GM21423 (cell line): ENCODE measurements at regions not wholly inside any gene's neighbourhood (a gene's known extent, or its start where the extent isn't known, plus 50 kb on each side); places are given as distances from the start of the nearest gene placed in this dataset.
"Not testable (repeated sequence)": the region's sequence is repeated elsewhere in the genome, so short reads cannot be mapped to it uniquely, and the experiment has no call there.

Source experiments
- ATAC-seq: cut with Tn5 transposase; IDR thresholded peaks from one replicate; pipeline ENCODE4 v1.9.1; 2021; ENCODE audit warnings: mild to moderate bottlenecking, moderate library complexity; ENCODE audit not compliant: unreplicated experiment

DNA sequence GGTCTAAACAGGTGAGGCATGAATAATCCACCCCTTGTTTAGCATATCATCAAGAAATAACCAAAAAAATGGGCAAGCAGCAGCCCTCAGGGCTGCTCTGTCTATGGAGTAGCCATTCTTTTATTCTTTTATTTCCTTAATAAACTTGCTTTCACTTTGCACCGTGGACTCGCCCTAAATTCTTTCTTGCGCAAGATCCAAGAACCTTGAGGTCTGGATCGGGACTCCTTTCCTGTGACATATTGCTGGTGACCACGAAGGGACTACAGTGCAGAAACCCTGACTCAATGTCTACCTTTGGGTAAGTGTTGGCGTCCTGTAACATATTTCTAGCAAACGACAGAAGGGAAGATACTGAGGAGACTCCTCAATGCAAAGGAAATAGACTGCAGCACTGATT is 1099.2 kb downstream of the FAM181B start:
- no peak for ATAC-seq

DNA sequence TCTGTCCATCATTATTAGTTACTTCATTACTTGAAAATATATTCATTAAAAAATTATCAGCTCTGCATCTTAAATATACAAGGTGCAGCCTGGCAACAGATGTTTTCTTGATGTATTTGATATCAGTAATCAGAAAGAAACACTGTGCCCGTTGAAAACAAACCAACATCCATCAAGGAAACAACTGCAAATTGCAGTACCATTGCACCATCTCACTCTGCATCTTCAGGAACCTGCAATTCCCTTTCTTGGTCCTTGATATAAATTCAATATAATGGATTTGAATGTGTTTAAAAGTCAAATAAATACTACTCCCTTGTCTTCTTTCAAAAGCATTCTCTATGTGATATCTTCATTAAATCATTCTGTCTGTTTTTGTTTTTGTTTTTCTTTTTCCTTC is 1131.2 kb downstream of the FAM181B start:
- ATAC-seq = no peak

- no peak for ATAC-seq
These were observed 1137.0 kb downstream of the FAM181B start for GRCh38 chr11:81596704-81597103.

DNA sequence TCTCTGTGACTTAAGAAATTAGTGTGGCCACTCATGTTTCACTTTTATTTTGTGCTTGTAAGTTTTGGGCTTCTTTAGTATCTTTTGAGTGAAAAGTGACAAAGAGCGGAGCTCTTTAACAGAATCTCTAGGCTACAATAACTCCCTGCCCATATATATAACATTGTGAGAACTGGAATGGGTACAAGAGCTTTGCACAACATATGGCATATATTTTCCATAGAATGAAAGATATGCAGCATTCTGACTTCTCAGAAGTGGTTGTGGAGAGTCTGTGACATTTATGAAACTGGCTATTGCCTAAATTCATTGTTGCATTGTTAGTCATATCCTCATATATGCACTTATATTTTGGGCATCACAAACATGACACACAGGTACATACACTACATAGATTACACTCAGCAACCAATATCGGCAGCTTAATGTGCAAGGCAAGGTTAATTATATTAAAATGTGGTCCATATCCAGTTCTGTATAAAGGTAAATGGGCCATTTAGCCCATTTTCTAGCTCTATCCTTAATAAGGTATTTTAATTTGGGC is 1148.2 kb downstream of the FAM181B start:
- no peak for ATAC-seq

- no peak for ATAC-seq
These were observed 1154.3 kb downstream of the FAM181B start for GRCh38 chr11:81579339-81579738.

DNA sequence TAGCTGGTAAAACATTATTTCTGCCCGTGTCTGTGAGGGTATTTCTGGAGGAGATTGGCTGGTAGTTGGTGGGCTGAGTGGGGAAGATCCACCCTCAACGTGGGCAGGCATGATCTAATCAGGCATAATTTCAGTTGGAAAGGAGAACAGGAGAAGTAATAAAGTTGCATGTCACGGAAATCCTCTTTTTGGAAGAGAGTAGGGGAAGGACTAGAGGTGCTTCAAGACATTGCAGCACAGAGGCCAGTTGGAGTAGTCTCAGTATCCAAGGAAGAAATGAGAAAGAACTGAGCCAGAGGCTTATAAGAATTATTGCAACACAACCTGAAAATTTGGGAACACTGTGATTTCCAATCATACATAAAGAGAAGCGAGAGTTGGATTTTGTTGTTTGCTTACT is 1155.1 kb downstream of the FAM181B start:
- no peak for ATAC-seq

- no peak for ATAC-seq
These were observed 1159.4 kb downstream of the FAM181B start for GRCh38 chr11:81574301-81574700.

- ATAC-seq = no peak
These were observed 1160.3 kb downstream of the FAM181B start for GRCh38 chr11:81573367-81573766.

GRCh38 chr11:81570669-81571068 is 1163.0 kb downstream of the FAM181B start:
- no peak for ATAC-seq

- ATAC-seq = no peak
These were observed 1163.7 kb downstream of the FAM181B start for GRCh38 chr11:81569999-81570398.

DNA sequence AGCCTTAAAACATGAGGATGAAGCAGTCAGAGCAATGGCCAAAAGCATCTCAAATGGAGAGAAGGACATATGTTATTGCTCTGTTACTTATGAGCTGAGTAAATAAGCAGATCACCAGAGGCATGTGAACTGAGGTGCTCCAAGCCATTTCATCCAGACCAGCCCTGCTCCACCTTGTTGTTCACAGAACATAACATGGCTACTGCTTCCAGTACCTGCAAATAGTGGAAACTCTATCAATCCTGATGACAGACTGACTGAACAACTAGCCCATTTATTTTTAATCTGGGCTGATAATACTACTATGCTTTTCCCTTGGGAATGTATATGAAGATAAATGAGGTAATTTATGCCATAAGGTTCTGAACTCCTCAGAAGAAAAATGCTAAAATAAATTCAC is 1164.7 kb downstream of the FAM181B start:
- no peak for ATAC-seq

GRCh38 chr11:81548123-81548522 is 1185.5 kb downstream of the FAM181B start:
- ATAC-seq = no peak

DNA sequence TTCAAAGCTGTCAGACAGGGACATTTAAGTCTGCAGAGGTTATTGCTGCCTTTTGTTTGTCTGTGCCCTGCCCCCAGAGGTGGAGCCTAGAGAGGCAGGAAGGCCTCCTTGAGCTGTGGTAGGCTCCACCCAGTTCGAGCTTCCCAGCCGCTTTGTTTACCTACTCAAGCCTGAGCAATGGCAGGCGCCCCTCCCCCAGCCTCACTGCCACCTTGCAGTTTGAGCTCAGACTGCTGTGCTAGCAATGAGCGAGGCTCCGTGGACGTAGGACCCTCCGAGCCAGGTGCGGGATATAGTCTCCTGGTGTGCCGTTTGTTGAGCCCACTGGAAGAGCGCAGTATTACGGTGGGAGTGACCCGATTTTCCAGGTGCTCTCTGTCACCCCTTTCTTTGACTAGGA is 1193.9 kb downstream of the FAM181B start:
- ATAC-seq = not testable (repeated sequence)

GRCh38 chr11:81515566-81515965 is 1218.1 kb downstream of the FAM181B start:
- ATAC-seq = no peak

GRCh38 chr11:81497202-81497804 is 1236.4 kb downstream of the FAM181B start:
- ATAC-seq = peak; percentile 58

GRCh38 chr11:81496601-81497000 is 1237.1 kb downstream of the FAM181B start:
- ATAC-seq = no peak

DNA sequence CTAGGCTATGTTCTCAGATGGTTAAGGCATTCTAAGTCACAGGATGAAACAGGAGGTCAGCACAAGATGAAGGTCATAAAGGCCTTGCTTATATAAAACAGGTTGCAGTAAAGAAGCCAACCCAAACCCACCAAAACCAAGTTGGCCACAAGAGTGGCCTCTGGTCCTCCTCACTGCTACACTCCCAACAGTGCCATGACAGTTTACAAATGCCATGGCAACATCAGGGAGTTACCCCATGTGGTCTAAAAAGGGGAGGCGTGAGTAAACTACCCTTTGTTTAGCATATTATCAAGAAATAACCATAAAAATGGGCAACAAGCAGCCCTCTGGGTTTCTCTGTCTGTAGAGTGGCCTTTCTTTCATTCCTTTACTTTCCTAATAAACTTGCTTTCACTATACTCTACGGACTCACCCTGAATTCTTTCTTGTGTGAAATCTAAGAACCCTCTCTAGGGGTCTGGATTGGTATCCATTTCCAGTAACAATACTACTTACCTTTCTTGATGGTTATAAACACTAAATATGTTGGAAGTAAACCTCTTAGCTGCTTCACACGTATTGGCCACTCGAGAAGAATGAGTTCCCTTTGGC is 1237.9 kb downstream of the FAM181B start:
- no peak for ATAC-seq

- no peak for ATAC-seq
These were observed 1239.2 kb downstream of the FAM181B start for GRCh38 chr11:81494431-81494830.

DNA sequence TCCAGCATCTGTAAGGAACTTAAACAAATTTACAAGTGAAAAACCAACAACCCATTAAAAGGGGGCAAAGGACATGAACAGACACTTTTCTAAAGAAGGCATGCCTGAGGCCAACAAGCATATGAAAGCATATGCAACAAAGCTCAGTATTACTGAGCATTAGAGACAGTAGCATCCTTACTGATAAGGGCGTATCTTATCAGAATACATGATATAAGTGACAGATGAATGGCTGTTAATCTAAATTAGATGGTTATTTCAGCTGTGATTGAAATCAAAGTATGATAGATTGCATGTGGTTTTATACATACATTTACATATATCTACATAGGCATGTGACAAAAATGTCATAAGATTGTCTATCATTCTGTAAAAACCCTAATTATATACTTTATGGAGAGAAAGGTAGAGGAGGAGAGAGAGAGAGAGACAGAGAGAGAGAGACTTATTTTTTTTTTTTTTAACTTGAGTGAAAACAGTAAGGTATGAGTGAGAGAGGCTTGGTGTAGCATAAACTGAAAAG is 1240.7 kb downstream of the FAM181B start:
- ATAC-seq = no peak

DNA sequence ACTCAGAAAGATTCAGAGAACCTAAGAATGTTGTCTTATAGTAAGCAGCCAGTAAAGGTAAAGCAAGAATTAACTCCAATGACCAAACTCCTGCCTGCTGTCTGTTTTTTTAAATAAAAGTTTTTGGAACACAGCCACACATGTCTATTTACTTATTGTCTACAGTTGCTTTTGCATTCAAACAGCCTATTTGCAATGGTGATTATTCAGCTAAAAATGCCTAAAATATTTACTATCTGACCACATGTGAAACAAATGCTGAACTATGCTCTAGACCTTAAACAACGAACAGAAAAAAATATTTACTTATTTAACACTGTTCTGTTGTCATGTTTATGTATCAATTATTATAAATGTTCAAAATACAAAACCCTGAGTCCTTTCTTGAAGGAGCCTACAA is 1246.6 kb downstream of the FAM181B start:
- ATAC-seq = no peak

DNA sequence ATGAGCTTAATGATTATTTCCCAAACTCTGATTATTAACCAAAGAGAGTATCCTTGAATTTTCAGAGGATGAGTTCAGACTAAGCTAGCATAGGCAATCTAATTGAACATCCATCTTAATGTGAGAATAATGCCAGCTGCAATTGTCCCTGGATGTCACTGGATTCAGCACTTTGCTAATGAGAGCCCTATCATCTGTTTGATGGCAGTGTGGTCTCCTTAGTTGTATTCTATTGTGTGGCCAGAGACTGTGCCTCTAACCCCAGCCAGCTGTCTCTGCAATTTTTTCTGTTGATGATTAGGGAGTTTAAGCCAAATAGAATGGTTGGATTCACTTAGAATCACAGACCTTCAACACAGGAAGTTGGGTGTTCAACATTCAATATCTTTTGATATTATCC is 1249.5 kb downstream of the FAM181B start:
- no peak for ATAC-seq

DNA sequence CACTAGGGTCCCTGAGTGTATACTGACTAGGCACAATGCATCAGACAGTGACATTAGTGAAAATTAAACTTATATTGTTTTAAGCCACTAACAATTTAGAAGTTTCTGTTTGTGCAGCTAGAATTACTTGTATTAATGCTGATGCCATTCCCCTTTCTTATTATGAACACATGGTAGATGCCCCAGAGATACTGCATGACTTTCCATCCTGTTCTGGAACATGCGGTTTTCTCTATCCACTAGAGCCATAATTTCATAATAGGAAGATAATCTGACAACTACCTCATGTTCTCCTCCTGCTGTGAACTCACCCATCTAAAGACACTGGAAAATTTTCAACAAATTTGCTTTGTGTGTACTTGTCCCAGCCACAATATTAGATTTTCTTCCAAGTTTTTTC is 1256.4 kb downstream of the FAM181B start:
- no peak for ATAC-seq

DNA sequence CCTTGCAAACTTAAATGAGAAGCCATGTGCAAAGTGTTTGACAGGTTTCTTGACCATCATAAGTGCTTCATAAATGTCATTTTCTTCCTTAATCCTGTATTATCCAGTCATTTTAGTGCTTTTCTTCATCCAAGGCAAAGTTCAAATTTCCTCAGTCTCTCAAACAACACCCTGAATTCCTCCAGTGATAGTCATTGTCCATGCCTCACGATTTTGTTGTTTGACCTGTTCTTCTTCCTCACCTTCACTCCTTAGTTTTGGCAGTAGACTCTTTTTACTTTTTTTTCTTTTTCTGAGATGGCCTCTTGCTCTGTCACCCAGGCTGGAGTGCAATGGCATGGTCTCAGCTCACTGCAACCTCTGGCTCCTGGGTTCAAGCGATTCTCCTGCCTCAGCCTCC is 1257.3 kb downstream of the FAM181B start:
- ATAC-seq = no peak
